Fibroblast of mammary gland (primary cell): ENCODE measurements at regions not wholly inside any gene's neighbourhood (a gene's known extent, or its start where the extent isn't known, plus 50 kb on each side); places are given as distances from the start of the nearest gene placed in this dataset.

Experiments
- DNase-seq: peaks from one replicate; pipeline ENCODE4 v3.0.0-alpha.2; 2010; ENCODE audit warnings: low read depth
- H3K4me3 ChIP-seq: 2 replicates; pipeline ENCODE4 v1.5.1; 2011; ENCODE audit warnings: low read depth, mild to moderate bottlenecking, low read length, moderate library complexity; ENCODE audit not compliant: control insufficient read depth
- TF ChIP-seq, protein P1 (sequence below): conservative IDR thresholded peaks from 2 replicates; pipeline ENCODE4 v1.5.1; 2011; ENCODE audit warnings: low read depth, low read length, inconsistent platforms; ENCODE audit not compliant: control insufficient read depth, insufficient read depth

DNA sequence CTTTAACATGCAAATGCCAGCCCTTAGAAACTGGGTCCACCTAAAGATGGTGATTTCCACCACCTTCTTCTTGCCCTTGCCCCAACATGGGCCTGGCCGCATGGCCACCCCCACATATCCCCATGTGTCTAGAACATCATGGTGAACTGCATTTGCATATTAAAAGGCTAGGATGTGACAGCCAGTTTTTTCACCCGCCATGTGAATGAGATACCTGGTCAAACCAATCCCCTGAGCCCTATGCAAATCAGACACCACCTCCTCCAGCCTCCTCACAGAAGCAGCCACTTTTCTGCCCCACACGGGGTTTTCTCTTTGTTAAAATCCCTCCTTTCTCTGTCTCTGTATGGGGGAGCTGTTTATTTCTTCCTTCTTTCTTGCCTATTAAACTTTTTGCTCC lies 1322.5 kb downstream of the FSCB start:
- TF ChIP-seq, protein P1, sequence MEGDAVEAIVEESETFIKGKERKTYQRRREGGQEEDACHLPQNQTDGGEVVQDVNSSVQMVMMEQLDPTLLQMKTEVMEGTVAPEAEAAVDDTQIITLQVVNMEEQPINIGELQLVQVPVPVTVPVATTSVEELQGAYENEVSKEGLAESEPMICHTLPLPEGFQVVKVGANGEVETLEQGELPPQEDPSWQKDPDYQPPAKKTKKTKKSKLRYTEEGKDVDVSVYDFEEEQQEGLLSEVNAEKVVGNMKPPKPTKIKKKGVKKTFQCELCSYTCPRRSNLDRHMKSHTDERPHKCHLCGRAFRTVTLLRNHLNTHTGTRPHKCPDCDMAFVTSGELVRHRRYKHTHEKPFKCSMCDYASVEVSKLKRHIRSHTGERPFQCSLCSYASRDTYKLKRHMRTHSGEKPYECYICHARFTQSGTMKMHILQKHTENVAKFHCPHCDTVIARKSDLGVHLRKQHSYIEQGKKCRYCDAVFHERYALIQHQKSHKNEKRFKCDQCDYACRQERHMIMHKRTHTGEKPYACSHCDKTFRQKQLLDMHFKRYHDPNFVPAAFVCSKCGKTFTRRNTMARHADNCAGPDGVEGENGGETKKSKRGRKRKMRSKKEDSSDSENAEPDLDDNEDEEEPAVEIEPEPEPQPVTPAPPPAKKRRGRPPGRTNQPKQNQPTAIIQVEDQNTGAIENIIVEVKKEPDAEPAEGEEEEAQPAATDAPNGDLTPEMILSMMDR, result no peak
- no peak overlapping the region for H3K4me3 ChIP-seq
- DNase-seq, result no peak

DNA sequence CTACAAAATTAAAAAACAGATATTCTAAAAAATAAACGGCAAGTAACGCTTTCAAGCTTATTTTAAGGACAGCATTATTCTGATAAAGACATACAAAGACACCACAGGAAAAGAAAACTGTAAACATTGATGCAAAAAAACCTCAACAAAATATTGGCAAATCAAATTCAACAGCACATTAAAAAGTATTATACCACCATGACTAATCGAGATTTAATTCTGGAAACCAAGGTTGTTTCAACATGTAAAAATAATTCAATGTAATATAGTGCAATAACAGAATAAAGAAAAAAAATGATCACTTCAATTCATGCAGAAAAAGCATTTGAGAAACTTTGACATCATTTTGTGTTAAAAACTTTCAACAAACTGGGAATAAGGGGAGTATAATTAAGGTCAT lies 1323.2 kb downstream of the FSCB start:
- TF ChIP-seq, protein P1, result no peak
- DNase-seq, result no peak
- no peak overlapping the region for H3K4me3 ChIP-seq

DNA sequence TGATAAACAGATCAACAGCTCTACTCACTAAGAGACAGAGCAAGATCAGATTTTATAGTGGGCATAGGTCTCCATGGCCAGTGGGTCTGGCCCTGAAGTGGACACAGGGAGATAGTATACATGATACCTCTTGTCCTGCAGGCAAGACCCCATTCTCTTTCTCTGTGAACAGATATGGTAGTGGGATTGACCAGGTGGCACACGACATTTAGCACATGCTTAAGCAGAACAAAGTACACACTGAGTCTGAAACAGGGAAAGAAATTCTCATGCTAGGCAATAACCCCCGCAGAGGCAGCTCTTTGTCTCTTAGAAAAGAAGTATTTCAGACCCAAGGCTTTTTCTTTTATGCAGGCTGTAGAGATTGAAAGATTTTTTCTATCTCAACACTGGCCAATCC lies 1331.2 kb downstream of the FSCB start:
- H3K4me3 ChIP-seq, result no peak overlapping the region
- DNase-seq, result no peak
- TF ChIP-seq, protein P1, result no peak

DNA sequence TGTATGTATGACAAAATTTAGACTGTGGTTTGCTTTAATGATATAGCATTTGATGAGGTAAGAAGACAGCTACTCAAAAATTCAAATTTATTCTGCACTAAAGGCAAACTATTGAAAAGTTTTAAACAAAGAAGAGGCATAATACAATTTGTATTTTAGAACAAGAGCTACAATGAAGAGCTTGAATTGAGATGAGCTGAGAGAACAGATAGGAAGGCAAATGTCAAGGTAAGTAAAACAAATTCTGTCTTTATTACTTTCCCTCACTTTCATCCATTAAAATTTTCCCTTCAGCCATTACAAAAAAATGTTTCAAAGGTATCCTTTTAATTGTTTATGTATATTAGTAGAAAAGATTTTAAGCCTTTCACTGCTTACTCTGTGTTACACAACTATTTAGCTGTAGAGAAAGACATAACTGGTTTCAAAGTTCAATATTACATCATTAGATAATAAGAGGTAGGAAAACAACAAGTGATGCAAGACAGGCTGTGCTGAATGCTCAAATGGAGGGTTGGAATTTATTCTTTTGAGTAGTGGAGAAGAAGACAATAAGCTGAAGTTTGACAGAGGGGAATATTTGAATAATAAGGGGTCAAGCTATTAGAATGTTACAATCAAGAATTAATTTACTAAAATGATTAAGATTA lies 1334.1 kb downstream of the FSCB start:
- TF ChIP-seq, protein P1, result no peak
- no peak for DNase-seq

DNA sequence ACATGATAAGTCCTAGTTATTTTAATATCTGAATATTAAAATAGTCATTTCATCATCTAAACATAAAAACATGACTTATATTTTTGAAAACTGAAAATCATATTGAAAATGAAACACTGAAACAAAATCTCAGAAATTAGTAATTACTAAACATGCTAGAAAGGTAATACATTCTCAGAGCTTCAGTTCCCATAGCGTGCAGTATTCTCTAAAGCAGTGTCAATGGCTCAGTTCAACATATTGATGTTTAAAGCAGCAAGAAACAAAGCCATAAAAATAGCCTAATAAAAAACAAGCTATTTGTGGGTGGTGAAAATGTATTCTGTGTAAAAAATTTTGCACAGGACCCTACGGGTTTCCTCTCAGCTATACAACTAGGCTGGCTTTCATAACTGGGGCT lies 1337.4 kb downstream of the FSCB start:
- no peak for DNase-seq
- H3K4me3 ChIP-seq, result no peak overlapping the region
- TF ChIP-seq, protein P1, result no peak

More for the DNA sequence above, 1334.1 kb downstream of the FSCB start:
- H3K4me3 ChIP-seq, result no peak overlapping the region

DNA sequence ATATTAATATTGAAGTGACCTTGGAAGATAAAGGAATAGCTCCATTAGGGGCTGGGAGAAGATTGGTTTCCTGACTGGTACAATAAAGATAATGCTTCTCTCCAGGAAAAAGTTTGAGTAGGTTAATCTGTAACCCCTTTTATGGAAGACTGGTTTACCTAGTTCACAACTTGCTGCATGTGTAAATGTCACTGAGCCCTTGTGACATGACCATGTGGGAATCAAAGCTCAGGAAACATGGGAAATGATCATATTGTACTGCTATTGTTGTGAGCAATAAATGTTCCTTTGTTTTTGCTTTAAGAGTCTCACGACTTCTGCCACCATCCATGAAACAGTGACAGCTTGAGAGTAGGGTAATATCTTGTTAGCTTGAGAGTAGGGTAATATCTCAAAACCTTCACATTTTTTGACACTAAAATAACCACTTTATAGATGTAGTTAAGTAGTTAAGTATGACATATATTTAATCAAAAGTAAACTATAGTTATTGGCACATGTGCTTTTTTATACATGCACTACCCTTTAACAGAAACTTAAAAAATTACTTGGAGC lies 1338.6 kb downstream of the FSCB start:
- no peak for DNase-seq
- TF ChIP-seq, protein P1, result no peak
- no peak overlapping the region for H3K4me3 ChIP-seq

DNA sequence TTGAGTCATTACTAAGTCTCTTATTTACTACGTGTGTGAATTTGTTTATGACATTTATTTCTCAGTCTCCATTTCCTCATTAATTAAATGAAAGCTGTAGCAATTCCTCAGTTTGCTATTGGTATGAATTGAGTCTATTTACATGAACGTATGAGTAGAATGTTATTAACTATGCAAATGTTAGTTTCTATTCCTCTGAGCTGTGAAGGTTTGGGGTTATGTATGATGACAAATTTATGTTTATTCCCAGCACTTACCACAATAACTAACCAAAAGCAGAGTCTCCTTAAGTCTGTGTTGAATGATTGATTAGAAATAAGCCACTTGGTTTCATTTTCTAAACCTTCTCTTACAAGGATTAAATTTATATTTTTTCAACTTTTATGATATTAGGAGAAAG lies 1340.9 kb downstream of the FSCB start:
- no peak for DNase-seq
- TF ChIP-seq, protein P1, result no peak
- no peak overlapping the region for H3K4me3 ChIP-seq
